Spleen (tissue), 7 donors: ENCODE measurements at regions not wholly inside any gene's neighbourhood (a gene's known extent, or its start where the extent isn't known, plus 50 kb on each side); places are given as distances from the start of the nearest gene placed in this dataset.

Source experiments
- CTCF ChIP-seq, 11 experiments: fragments of 200-600 bp in 7 of 11; fragments of 450-650 bp in 4 of 11; sonication (generic) in 4 of 11; IDR thresholded peaks in 8 of 11; conservative IDR thresholded peaks in 3 of 11; 1 replicate in 7 of 11; 2 replicates in 4 of 11; pipeline versions ENCODE4 v1.4.0 to v1.8.0; 2016 to 2021; ENCODE audit warnings: antibody characterized with exemption in 11 of 11, inconsistent platforms in 4 of 11, mild to moderate bottlenecking in 1 of 11
- POLR2AphosphoS5 ChIP-seq, 3 donors: sonication (generic); formaldehyde crosslinking; IDR thresholded peaks; one replicate each; pipeline ENCODE4 v1.5.1; 2017; ENCODE audit warnings: antibody characterized with exemption in 3 of 3
- donor health status: DM: no; HTN: no; CAD: no; lungs with moderate emphysema.
- donor health status: DM: no; HTN: no; CAD: no.
- donor health status: DM: no; HTN: no; CAD: no.

GRCh38 chr3:190996181-190996775 lies 133.8 kb upstream of the GMNC start:
- TF ChIP-seq CTCF (IDR thresholded peaks at IDR 0.05 in 8 of 11, conservative IDR thresholded peaks at IDR 0.05 in 3 of 11) (no peak), POLR2AphosphoS5 (IDR thresholded peaks at IDR 0.05) (no peak)
